ENCODE measurements at regions not wholly inside any gene's neighbourhood (a gene's known extent, or its start where the extent isn't known, plus 50 kb on each side); places are given as distances from the start of the nearest gene placed in this dataset.

DNA sequence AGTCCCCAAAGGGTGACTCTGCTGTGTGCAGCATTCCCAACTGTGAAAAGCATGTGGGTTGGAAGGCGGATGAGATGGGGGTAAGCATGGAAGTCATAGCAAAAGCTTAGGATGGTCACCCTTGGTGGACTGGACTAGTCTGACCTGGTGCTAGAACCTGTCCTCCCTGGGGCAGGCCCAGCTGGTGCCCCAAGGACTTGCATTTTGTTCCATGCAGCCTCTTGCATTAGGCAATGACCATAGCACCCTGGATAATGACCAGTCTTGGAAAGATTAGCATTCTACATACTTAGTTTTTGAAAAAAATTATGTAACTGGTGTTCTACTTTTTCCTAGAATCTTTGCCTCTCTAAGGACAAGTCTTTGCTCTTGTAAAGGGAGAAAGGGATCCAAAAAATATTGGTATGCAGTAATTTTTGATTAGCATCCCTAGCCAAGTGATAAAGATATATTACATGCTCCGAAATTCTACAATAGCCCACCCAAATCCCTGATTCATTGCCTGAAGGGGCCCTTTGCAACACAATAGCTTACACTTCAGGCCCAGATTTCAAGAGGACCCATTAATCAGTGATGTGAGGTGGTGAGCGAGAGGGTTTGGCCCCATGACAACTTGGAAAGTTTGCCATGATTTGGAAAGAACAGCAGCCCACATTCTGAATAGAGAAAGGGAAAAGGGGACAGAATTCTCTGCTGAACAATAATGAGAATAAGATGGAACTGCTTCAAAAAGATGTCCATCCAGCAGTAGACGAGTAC, 93.3 kb upstream of the CD180 start:
- TF ChIP-seq, protein P1, sequence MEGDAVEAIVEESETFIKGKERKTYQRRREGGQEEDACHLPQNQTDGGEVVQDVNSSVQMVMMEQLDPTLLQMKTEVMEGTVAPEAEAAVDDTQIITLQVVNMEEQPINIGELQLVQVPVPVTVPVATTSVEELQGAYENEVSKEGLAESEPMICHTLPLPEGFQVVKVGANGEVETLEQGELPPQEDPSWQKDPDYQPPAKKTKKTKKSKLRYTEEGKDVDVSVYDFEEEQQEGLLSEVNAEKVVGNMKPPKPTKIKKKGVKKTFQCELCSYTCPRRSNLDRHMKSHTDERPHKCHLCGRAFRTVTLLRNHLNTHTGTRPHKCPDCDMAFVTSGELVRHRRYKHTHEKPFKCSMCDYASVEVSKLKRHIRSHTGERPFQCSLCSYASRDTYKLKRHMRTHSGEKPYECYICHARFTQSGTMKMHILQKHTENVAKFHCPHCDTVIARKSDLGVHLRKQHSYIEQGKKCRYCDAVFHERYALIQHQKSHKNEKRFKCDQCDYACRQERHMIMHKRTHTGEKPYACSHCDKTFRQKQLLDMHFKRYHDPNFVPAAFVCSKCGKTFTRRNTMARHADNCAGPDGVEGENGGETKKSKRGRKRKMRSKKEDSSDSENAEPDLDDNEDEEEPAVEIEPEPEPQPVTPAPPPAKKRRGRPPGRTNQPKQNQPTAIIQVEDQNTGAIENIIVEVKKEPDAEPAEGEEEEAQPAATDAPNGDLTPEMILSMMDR (IDR thresholded peaks at IDR 0.05): no peak
- TF ChIP-seq EZH2 (IDR thresholded peaks at IDR 0.05; ENCODE audit: borderline replicate concordance, insufficient read depth, low read depth, low read length, poor library complexity, severe bottlenecking): no peak

Data from B cell (primary cell).